ENCODE measurements at regions not wholly inside any gene's neighbourhood (a gene's known extent, or its start where the extent isn't known, plus 50 kb on each side); places are given as distances from the start of the nearest gene placed in this dataset.

DNA sequence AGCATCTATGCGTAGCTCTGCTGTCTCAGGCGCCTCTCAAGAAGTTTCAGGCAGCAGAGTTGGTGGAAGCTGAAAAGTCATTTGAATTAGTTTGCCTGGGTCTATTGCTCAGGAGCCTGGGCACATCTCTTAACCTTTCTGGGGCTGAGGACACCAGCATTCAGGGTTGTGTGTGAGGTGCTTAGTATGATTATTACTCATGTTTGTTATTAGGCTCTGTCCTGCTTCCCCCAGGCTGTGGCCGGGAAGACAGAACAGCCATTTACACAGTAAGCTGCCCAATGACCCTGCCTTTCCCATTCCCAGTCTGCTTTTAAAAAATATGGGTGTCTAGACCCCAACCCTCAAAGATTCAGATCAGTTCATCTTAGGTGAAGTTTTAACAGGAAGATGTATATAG lies 53.9 kb upstream of the CACNA1E start:
- TF ChIP-seq EZH2 (IDR thresholded peaks at IDR 0.05; ENCODE audit: low read length) (no peak), CTCF (optimal IDR thresholded peaks at IDR 0.05 in 1 of 3, IDR thresholded peaks at IDR 0.05 in 1 of 3, conservative IDR thresholded peaks at IDR 0.05 in 1 of 3; ENCODE audit: extremely low read depth in 1 of 3, insufficient read depth in 2 of 3, low read length in 3 of 3) (no peak)
- Histone ChIP-seq H3K4me3 (ENCODE audit: control insufficient read depth in 2 of 3, extremely low read depth in 1 of 3, insufficient read depth in 2 of 3, low read depth in 1 of 3, low read length in 3 of 3) (no peak overlapping the region), H3K79me2 (ENCODE audit: control insufficient read depth, insufficient read depth, low read length) (no peaks in the 10 kb centered on the region), H3K9ac (ENCODE audit: control insufficient read depth, extremely low read depth, insufficient read depth, low read length) (no peak overlapping the region), H3K27me3 (ENCODE audit: control insufficient read depth, extremely low read depth, insufficient read depth, low read length) (peaks cover 5% of the 10 kb centered on the region), H2AFZ (ENCODE audit: control insufficient read depth, low read length) (no peak overlapping the region), H3K27ac (ENCODE audit: control insufficient read depth, insufficient read depth, low read length) (no peak overlapping the region), H3K4me1 (ENCODE audit: control insufficient read depth, extremely low read depth, insufficient read depth, low read length) (no peaks in the 10 kb centered on the region), H3K36me3 (ENCODE audit: control insufficient read depth in 2 of 2, extremely low read depth in 1 of 2, insufficient read depth in 2 of 2, low read length in 2 of 2) (no peaks in the 10 kb centered on the region), H3K4me2 (ENCODE audit: control insufficient read depth, extremely low read depth, insufficient read depth, low read depth, low read length) (no peak overlapping the region), H3K9me1 (ENCODE audit: control insufficient read depth, extremely low read depth, insufficient read depth, low read length) (no peaks in the 10 kb centered on the region), H4K20me1 (ENCODE audit: control insufficient read depth, extremely low read depth, insufficient read depth, low read length) (no peaks in the 10 kb centered on the region), H3K9me3 (ENCODE audit: control insufficient read depth, low read depth, low read length) (no peaks in the 10 kb centered on the region)
- DNase-seq (ENCODE audit: low read depth, low spot score) (no peak), FAIRE-seq (no peak)
- dilution Hi-C loops (cut with MboI; ENCODE audit: extremely low pct_ligation_motif_present, low sequenced_read_pairs): no loop called here

- H4K20me1 ChIP-seq (ENCODE audit: control insufficient read depth, extremely low read depth, insufficient read depth, low read length): no peaks in the 10 kb centered on the region
- TF ChIP-seq CTCF (optimal IDR thresholded peaks at IDR 0.05 in 1 of 3, IDR thresholded peaks at IDR 0.05 in 1 of 3, conservative IDR thresholded peaks at IDR 0.05 in 1 of 3; ENCODE audit: extremely low read depth in 1 of 3, insufficient read depth in 2 of 3, low read length in 3 of 3): no peak
- TF ChIP-seq EZH2 (IDR thresholded peaks at IDR 0.05; ENCODE audit: low read length): no peak
- no peak overlapping the region for H2AFZ ChIP-seq (ENCODE audit: control insufficient read depth, low read length)
- FAIRE-seq (no peak), DNase-seq (ENCODE audit: low read depth, low spot score) (no peak)
- H3K9me1 ChIP-seq (ENCODE audit: control insufficient read depth, extremely low read depth, insufficient read depth, low read length): no peaks in the 10 kb centered on the region
- no peaks in the 10 kb centered on the region for H3K9me3 ChIP-seq (ENCODE audit: control insufficient read depth, low read depth, low read length)
- H3K27me3 ChIP-seq (ENCODE audit: control insufficient read depth, extremely low read depth, insufficient read depth, low read length): peaks cover 8% of the 10 kb centered on the region
- no peak overlapping the region for H3K4me3 ChIP-seq (ENCODE audit: control insufficient read depth in 2 of 3, extremely low read depth in 1 of 3, insufficient read depth in 2 of 3, low read depth in 1 of 3, low read length in 3 of 3)
- H3K4me1 ChIP-seq (ENCODE audit: control insufficient read depth, extremely low read depth, insufficient read depth, low read length): no peaks in the 10 kb centered on the region
- dilution Hi-C loops (cut with MboI; ENCODE audit: extremely low pct_ligation_motif_present, low sequenced_read_pairs): no loop called here
- H3K9ac ChIP-seq (ENCODE audit: control insufficient read depth, extremely low read depth, insufficient read depth, low read length): no peak overlapping the region
- H3K36me3 ChIP-seq (ENCODE audit: control insufficient read depth in 2 of 2, extremely low read depth in 1 of 2, insufficient read depth in 2 of 2, low read length in 2 of 2): no peaks in the 10 kb centered on the region
- no peaks in the 10 kb centered on the region for H3K79me2 ChIP-seq (ENCODE audit: control insufficient read depth, insufficient read depth, low read length)
- H3K4me2 ChIP-seq (ENCODE audit: control insufficient read depth, extremely low read depth, insufficient read depth, low read depth, low read length): no peak overlapping the region
- no peak overlapping the region for H3K27ac ChIP-seq (ENCODE audit: control insufficient read depth, insufficient read depth, low read length)
Measured at GRCh38 chr1:181430015-181430885, 53.1 kb upstream of the CACNA1E start.
